Heart left ventricle (tissue), 13 donors: ENCODE measurements at regions not wholly inside any gene's neighbourhood (a gene's known extent, or its start where the extent isn't known, plus 50 kb on each side); places are given as distances from the start of the nearest gene placed in this dataset.

ENCODE experiments used
- POLR2A ChIP-seq, 2 donors: fragments of 450-650 bp; IDR thresholded peaks; one replicate each; pipeline ENCODE4 v1.6.1; 2017; ENCODE audit warnings: antibody characterized with exemption in 2 of 2, mild to moderate bottlenecking in 2 of 2, moderate library complexity in 2 of 2
- TF ChIP-seq, protein P1 (sequence below), 12 donors: fragments of 200-600 bp; sonication (generic) in 4 of 12; IDR thresholded peaks; one replicate each; pipeline versions ENCODE4 v1.5.0 to v1.8.0; 2018 to 2022; ENCODE audit warnings: antibody characterized with exemption in 12 of 12, mild to moderate bottlenecking in 5 of 12
- donor health status: ischemic (EF 13 %, LVEDD 7.1; RV severe dilation, severe dysfunction).
- donor health status: DM: no; HTN: yes; CAD: no.
- donor health status: DM: no; HTN: no; CAD: no.
- donor health status: ischemic (EF 25% LVEDD 6.9; RV normal size, moderate dysfunction).
- donor health status: ischemic (EF 25% LVEDD 5.7; RV mildly dilated, moderate dysfunction).
- donor health status: ischemic (EF 35%, LVEDD 5.7; RV mildly dilated, moderate dysfunction).
- donor health status: nonischemic (EF 11% LVEDD 7.7; RV severe dilation, severe dysfunction).
- donor health status: DM: yes; HTN: yes; CAD: no.
- donor health status: PGD.
- donor health status: ischemic (EF 29% LVEDD 5.4; RV normal size, mild dysfunction).
- donor health status: nonischemic (EF 23%, LVEDD 6.1; RV moderate dilation, normal function).

DNA sequence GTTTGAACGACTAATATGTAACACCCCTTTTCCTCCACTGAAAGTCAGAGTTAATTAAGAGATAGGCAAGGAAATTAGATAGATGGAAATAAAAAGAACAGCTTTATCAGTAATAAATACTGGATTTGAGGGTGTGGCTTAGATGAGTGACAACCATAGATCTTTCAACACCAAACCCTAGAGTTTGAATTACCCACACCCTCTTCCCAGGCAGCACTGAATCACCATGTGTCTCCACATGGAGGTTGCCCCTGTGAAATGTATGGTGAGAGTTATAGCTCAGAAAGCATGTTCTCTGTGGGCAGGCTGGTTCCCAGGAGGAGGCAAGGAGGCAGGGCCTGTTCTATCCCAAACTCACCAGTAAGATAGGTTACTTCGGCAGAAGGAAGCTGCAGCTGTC is 69.7 kb downstream of the TMEM174 start:
- no peak for TF ChIP-seq POLR2A (IDR thresholded peaks at IDR 0.05)
- TF ChIP-seq, protein P1, sequence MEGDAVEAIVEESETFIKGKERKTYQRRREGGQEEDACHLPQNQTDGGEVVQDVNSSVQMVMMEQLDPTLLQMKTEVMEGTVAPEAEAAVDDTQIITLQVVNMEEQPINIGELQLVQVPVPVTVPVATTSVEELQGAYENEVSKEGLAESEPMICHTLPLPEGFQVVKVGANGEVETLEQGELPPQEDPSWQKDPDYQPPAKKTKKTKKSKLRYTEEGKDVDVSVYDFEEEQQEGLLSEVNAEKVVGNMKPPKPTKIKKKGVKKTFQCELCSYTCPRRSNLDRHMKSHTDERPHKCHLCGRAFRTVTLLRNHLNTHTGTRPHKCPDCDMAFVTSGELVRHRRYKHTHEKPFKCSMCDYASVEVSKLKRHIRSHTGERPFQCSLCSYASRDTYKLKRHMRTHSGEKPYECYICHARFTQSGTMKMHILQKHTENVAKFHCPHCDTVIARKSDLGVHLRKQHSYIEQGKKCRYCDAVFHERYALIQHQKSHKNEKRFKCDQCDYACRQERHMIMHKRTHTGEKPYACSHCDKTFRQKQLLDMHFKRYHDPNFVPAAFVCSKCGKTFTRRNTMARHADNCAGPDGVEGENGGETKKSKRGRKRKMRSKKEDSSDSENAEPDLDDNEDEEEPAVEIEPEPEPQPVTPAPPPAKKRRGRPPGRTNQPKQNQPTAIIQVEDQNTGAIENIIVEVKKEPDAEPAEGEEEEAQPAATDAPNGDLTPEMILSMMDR (IDR thresholded peaks at IDR 0.05): no peak
